H9 (cell line): ENCODE measurements at regions not wholly inside any gene's neighbourhood (a gene's known extent, or its start where the extent isn't known, plus 50 kb on each side); places are given as distances from the start of the nearest gene placed in this dataset.

Experiments used
- DNase-seq: peaks from one replicate; pipeline ENCODE4 v3.0.0-alpha.2; 2017
- H2AFZ ChIP-seq: one replicate; pipeline ENCODE4 v1.6.1; 2013; ENCODE audit warnings: mild to moderate bottlenecking, low read length, control low read depth, moderate library complexity
- H2AK5ac ChIP-seq: 2 replicates; pipeline ENCODE4 v1.6.1; 2013; ENCODE audit warnings: low read length, control low read depth, mixed read lengths; ENCODE audit not compliant: insufficient read length
- H2BK120ac ChIP-seq: one replicate; pipeline ENCODE4 v1.6.1; 2013; ENCODE audit warnings: low read depth, mild to moderate bottlenecking, low read length, control low read depth, inconsistent platforms; ENCODE audit not compliant: poor library complexity, severe bottlenecking
- H2BK12ac ChIP-seq: 2 replicates; pipeline ENCODE4 v1.6.1; 2013; ENCODE audit warnings: low read length, control low read depth, mixed read lengths, low read depth; ENCODE audit not compliant: insufficient read length
- H2BK15ac ChIP-seq: 2 replicates; pipeline ENCODE4 v1.6.1; 2013; ENCODE audit warnings: low read depth, low read length, control low read depth
- H2BK20ac ChIP-seq: one replicate; pipeline ENCODE4 v1.6.1; 2013; ENCODE audit warnings: low read depth, mild to moderate bottlenecking, low read length, control low read depth, inconsistent platforms; ENCODE audit not compliant: poor library complexity, severe bottlenecking
- H2BK5ac ChIP-seq: 2 replicates; pipeline ENCODE4 v1.6.1; 2013; ENCODE audit warnings: low read length, control low read depth, mixed read lengths; ENCODE audit not compliant: insufficient read length
- H3K14ac ChIP-seq: 2 replicates; pipeline ENCODE4 v1.6.1; 2013; ENCODE audit warnings: low read length, control low read depth; ENCODE audit not compliant: insufficient read depth
- H3K18ac ChIP-seq: 2 replicates; pipeline ENCODE4 v1.6.1; 2013; ENCODE audit warnings: low read depth, mild to moderate bottlenecking, mixed read lengths, low read length, control low read depth; ENCODE audit not compliant: insufficient read length
- H3K23ac ChIP-seq: 2 replicates; pipeline ENCODE4 v1.6.1; 2013; ENCODE audit warnings: low read length, control low read depth, mixed read lengths, low read depth; ENCODE audit not compliant: insufficient read length
- H3K23me2 ChIP-seq: 2 replicates; pipeline ENCODE4 v1.6.1; 2013; ENCODE audit warnings: low read depth, mild to moderate bottlenecking, mixed read lengths, low read length, control low read depth; ENCODE audit not compliant: insufficient read length, poor library complexity, severe bottlenecking
- H3K27ac ChIP-seq: 2 replicates; pipeline ENCODE4 v1.5.1; 2013; ENCODE audit warnings: low read length, control low read depth, mixed read lengths, low read depth; ENCODE audit not compliant: insufficient read length
- H3K27me3 ChIP-seq: 2 replicates; pipeline ENCODE4 v1.6.1; 2013; ENCODE audit warnings: low read length, control low read depth, inconsistent platforms; ENCODE audit not compliant: insufficient read depth
- H3K4ac ChIP-seq: 2 replicates; pipeline ENCODE4 v1.6.1; 2013; ENCODE audit warnings: low read depth, mild to moderate bottlenecking, control low read depth, inconsistent platforms, low read length, moderate library complexity
- H3K4me1 ChIP-seq: 2 replicates; pipeline ENCODE4 v1.6.1; 2013; ENCODE audit warnings: low read length, control low read depth, inconsistent platforms; ENCODE audit not compliant: insufficient read depth
- H3K4me2 ChIP-seq: 2 replicates; pipeline ENCODE4 v1.6.1; 2013; ENCODE audit warnings: low read length, control low read depth, mixed read lengths; ENCODE audit not compliant: insufficient read length, insufficient read depth
- H3K56ac ChIP-seq: 2 replicates; pipeline ENCODE4 v1.6.1; 2013; ENCODE audit warnings: low read depth, mild to moderate bottlenecking, mixed read lengths, low read length, control low read depth; ENCODE audit not compliant: insufficient read length
- H3K79me1 ChIP-seq: 2 replicates; pipeline ENCODE4 v1.6.1; 2013; ENCODE audit warnings: low read depth, mild to moderate bottlenecking, moderate library complexity, low read length, control low read depth, inconsistent platforms; ENCODE audit not compliant: insufficient read depth, poor library complexity, severe bottlenecking
- H3K79me2 ChIP-seq: 2 replicates; pipeline ENCODE4 v1.6.1; 2013; ENCODE audit warnings: low read length, control low read depth, inconsistent platforms; ENCODE audit not compliant: insufficient read depth
- H3K9ac ChIP-seq: 2 replicates; pipeline ENCODE4 v1.6.1; 2013; ENCODE audit warnings: low read length, control low read depth, mixed read lengths; ENCODE audit not compliant: insufficient read length; ENCODE audit errors: extremely low read depth
- H3K9me3 ChIP-seq: one replicate; pipeline ENCODE4 v1.6.1; 2013; ENCODE audit warnings: low read depth, low read length, inconsistent platforms; ENCODE audit not compliant: control insufficient read depth
- H3T11ph ChIP-seq: one replicate; pipeline ENCODE4 v1.6.1; 2013; ENCODE audit warnings: mild to moderate bottlenecking, low read length, control low read depth, inconsistent platforms
- H4K20me1 ChIP-seq: one replicate; pipeline ENCODE4 v1.6.1; 2013; ENCODE audit not compliant: control insufficient read depth, insufficient read length, insufficient read depth
- H4K5ac ChIP-seq: 2 replicates; pipeline ENCODE4 v1.6.1; 2013; ENCODE audit warnings: low read depth, mild to moderate bottlenecking, mixed read lengths, low read length, control low read depth; ENCODE audit not compliant: insufficient read length
- H4K8ac ChIP-seq: replicated peaks from 2 replicates; pipeline ENCODE4 v1.6.1; 2013; ENCODE audit warnings: low read length, control low read depth, mixed read lengths, low read depth; ENCODE audit not compliant: insufficient read length
- H4K91ac ChIP-seq: 2 replicates; pipeline ENCODE4 v1.6.1; 2013; ENCODE audit warnings: low read depth, mild to moderate bottlenecking, moderate library complexity, mixed read lengths, low read length, control low read depth; ENCODE audit not compliant: insufficient read length
- H3K27ac Mint-ChIP-seq, 3 experiments: 2 replicates in 2 of 3; 3 replicates in 1 of 3; pipeline ENCODE4 v1.8.0; 2020 to 2021; ENCODE audit warnings: mixed read lengths in 3 of 3, mild to moderate bottlenecking in 1 of 3, moderate library complexity in 1 of 3
- H3K27me3 Mint-ChIP-seq: 2 replicates; pipeline ENCODE4 v1.8.0; 2021; ENCODE audit warnings: low read depth, mild to moderate bottlenecking, moderate library complexity, mixed read lengths
- H3K36me3 Mint-ChIP-seq, 3 experiments: 2 replicates in 2 of 3; 3 replicates in 1 of 3; pipeline ENCODE4 v1.8.0; 2020 to 2021; ENCODE audit warnings: low read depth in 3 of 3, mixed read lengths in 3 of 3; ENCODE audit not compliant: insufficient read depth in 1 of 3
- H3K4me1 Mint-ChIP-seq, 2 experiments: 2 replicates each; pipeline ENCODE4 v1.8.0; 2020; ENCODE audit warnings: mixed read lengths in 2 of 2
- H3K4me3 Mint-ChIP-seq, 2 experiments: 2 replicates in 1 of 2; 3 replicates in 1 of 2; pipeline ENCODE4 v1.8.0; 2020 to 2021; ENCODE audit warnings: mild to moderate bottlenecking in 2 of 2, mixed read lengths in 2 of 2, moderate library complexity in 1 of 2
- H3K9me3 Mint-ChIP-seq, 2 experiments: 2 replicates in 1 of 2; 3 replicates in 1 of 2; pipeline ENCODE4 v1.8.0; 2020; ENCODE audit warnings: mild to moderate bottlenecking in 2 of 2, mixed read lengths in 2 of 2, moderate library complexity in 1 of 2
- WGBS: extraction: QIAGEN DNeasy Blood & Tissue Kit; methylation state at CpG from one replicate; pipeline ENCODE4 v1.1.7; 2013; ENCODE audit warnings: missing lambda C conversion rate, low lambda C conversion rate, mixed read lengths; ENCODE audit not compliant: insufficient read length; ENCODE audit errors: extremely low coverage; 5-methylcytosine and 5-hydroxymethylcytosine counted together
- TF ChIP-seq, protein P1 (sequence below): fragments of 200-600 bp; sonication (generic); conservative IDR thresholded peaks from 3 replicates; pipeline ENCODE4 v1.8.0; 2021; ENCODE audit warnings: antibody characterized with exemption, mild to moderate bottlenecking

DNA sequence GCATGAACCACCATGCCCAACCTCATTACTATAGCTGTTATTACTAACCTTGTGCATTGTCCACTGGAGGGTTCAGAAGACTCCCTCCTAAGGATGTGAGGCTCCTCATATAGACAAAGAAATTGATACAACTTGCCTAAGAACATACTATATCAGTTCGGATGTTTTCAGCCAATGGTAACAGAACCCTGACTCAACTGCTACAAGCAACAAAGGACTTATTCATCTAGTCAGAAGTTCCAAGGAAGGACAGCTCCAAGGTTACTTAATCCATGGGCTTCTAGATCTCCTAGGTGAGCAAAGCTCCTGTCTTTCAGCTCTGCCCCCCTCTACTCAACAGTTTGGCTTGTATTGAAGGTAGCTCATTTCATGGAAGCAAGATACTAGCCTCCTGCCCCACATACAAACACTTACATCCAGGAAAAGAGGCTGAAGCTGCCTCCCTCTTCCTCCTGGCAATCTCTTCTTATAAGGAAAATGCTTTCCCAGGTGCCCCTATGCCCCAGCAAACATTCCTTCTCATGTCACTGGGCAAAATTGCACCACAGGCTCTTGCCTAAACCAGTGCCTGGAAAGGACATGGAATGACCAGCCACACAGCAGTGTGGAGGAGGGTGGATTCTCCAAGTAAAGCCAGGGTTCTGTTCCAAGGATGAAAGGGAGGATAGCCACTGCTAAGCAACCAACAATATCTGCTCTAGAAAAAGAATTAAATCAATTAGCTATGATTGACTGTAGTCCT lies 497.8 kb downstream of the FOXO1 start:
- Histone ChIP-seq H2AFZ (no peak overlapping the region), H3T11ph (no peak overlapping the region), H3K4ac (no peak overlapping the region), H4K20me1 (no peaks in the 10 kb centered on the region), H2AK5ac (no peak overlapping the region), H3K4me1 (no peaks in the 10 kb centered on the region; the same call in 1 of the 2 replicates), H3K79me2 (no peaks in the 10 kb centered on the region), H3K27ac (no peak overlapping the region), H3K23ac (no peak overlapping the region), H4K5ac (no peak overlapping the region), H2BK120ac (no peak overlapping the region), H3K9me3 (no peaks in the 10 kb centered on the region), H3K9ac (no peak overlapping the region), H3K27me3 (no peaks in the 10 kb centered on the region), H2BK12ac (no peak overlapping the region), H2BK15ac (no peak overlapping the region), H3K4me2 (no peak overlapping the region), H2BK5ac (no peak overlapping the region), H4K91ac (no peak overlapping the region), H3K14ac (no peak overlapping the region), H3K56ac (no peak overlapping the region), H3K18ac (no peak overlapping the region), H3K23me2 (no peaks in the 10 kb centered on the region), H3K79me1 (no peaks in the 10 kb centered on the region), H4K8ac (no peak overlapping the region), H2BK20ac (no peak overlapping the region)
- Mint-ChIP-seq H3K4me3 (no peak overlapping the region), H3K36me3 (no peaks in the 10 kb centered on the region), H3K9me3 (no peaks in the 10 kb centered on the region), H3K27me3 (no peaks in the 10 kb centered on the region; the same call in none of the 2 replicates), H3K27ac (no peak overlapping the region), H3K4me1 (peaks cover 6 to 15% of the 10 kb centered on the region in 2 experiments; a peak in 2 of 4 replicates)
- WGBS = no CpG with 5 or more reads among the region's 1 CpG
- TF ChIP-seq, protein P1, sequence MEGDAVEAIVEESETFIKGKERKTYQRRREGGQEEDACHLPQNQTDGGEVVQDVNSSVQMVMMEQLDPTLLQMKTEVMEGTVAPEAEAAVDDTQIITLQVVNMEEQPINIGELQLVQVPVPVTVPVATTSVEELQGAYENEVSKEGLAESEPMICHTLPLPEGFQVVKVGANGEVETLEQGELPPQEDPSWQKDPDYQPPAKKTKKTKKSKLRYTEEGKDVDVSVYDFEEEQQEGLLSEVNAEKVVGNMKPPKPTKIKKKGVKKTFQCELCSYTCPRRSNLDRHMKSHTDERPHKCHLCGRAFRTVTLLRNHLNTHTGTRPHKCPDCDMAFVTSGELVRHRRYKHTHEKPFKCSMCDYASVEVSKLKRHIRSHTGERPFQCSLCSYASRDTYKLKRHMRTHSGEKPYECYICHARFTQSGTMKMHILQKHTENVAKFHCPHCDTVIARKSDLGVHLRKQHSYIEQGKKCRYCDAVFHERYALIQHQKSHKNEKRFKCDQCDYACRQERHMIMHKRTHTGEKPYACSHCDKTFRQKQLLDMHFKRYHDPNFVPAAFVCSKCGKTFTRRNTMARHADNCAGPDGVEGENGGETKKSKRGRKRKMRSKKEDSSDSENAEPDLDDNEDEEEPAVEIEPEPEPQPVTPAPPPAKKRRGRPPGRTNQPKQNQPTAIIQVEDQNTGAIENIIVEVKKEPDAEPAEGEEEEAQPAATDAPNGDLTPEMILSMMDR = no peak
- DNase-seq = no peak
